CD1c-positive myeloid dendritic cell (primary cell): ENCODE measurements at regions not wholly inside any gene's neighbourhood (a gene's known extent, or its start where the extent isn't known, plus 50 kb on each side); places are given as distances from the start of the nearest gene placed in this dataset.
"Not testable (repeated sequence)": the region's sequence is repeated elsewhere in the genome, so short reads cannot be mapped to it uniquely, and the experiment has no call there.

Experiments used
- DNase-seq: peaks from one replicate; pipeline ENCODE4 v3.0.0-alpha.2; 2016; ENCODE audit errors: extremely low spot score

- DNase-seq = peak; percentile 65
Observed at GRCh38 chr12:8390001-8390777, 65.6 kb upstream of the CLEC6A start.

GRCh38 chr12:8396225-8397071, 59.3 kb upstream of the CLEC6A start:
- DNase-seq = peak; percentile 82

- DNase-seq = not testable (repeated sequence)
Observed at GRCh38 chr12:8397378-8397777, 58.4 kb upstream of the CLEC6A start.

GRCh38 chr12:8399496-8400034, 56.2 kb upstream of the CLEC6A start:
- DNase-seq = not testable (repeated sequence)

- not testable (repeated sequence) for DNase-seq
Observed at GRCh38 chr12:8403834-8404233, 51.9 kb upstream of the CLEC6A start.

GRCh38 chr12:8404341-8404740, 51.4 kb upstream of the CLEC6A start:
- not testable (repeated sequence) for DNase-seq
